Sigmoid colon (tissue), 6 donors: ENCODE measurements at regions not wholly inside any gene's neighbourhood (a gene's known extent, or its start where the extent isn't known, plus 50 kb on each side); places are given as distances from the start of the nearest gene placed in this dataset.

Experiments used
- DNase-seq: peaks from one replicate; pipeline ENCODE4 v3.0.0-alpha.2; 2019
- H3K27ac ChIP-seq, 4 donors: fragments of 200-600 bp; sonication (generic); one replicate each; pipeline ENCODE4 v1.5.1; 2016 to 2019; ENCODE audit warnings: mild to moderate bottlenecking in 1 of 4
- H3K27me3 ChIP-seq, 3 donors: fragments of 200-600 bp; sonication (generic); one replicate each; pipeline ENCODE4 v1.5.1; 2019; ENCODE audit warnings: mild to moderate bottlenecking in 1 of 3
- H3K36me3 ChIP-seq, 4 donors: fragments of 200-600 bp; sonication (generic); one replicate each; pipeline ENCODE4 v1.5.1; 2016 to 2019
- H3K4me1 ChIP-seq, 4 donors: fragments of 200-600 bp; sonication (generic); one replicate each; pipeline ENCODE4 v1.5.1; 2017 to 2019
- H3K4me3 ChIP-seq, 4 donors: fragments of 200-600 bp; sonication (generic); one replicate each; pipeline ENCODE4 v1.5.1; 2017 to 2019; ENCODE audit warnings: mild to moderate bottlenecking in 2 of 4, moderate library complexity in 1 of 4
- H3K9me3 ChIP-seq, 4 donors: fragments of 200-600 bp in 3 of 4; sonication (generic) in 3 of 4; one replicate each; pipeline versions ENCODE4 v1.5.1 to v1.6.1; 2013 to 2019
- CTCF ChIP-seq, 4 experiments: fragments of 450-650 bp in 3 of 4; fragments of 200-600 bp in 1 of 4; IDR thresholded peaks; one replicate each; pipeline ENCODE4 v1.5.1; 2016 to 2019; ENCODE audit warnings: antibody characterized with exemption in 4 of 4, mild to moderate bottlenecking in 3 of 4, moderate library complexity in 2 of 4
- EP300 ChIP-seq, 4 donors: sonication (generic); formaldehyde crosslinking; IDR thresholded peaks; one replicate each; pipeline ENCODE4 v1.6.1; 2017; ENCODE audit warnings: antibody characterized with exemption in 4 of 4
- POLR2A ChIP-seq, 2 donors: fragments of 450-650 bp; IDR thresholded peaks; one replicate each; pipeline ENCODE4 v1.6.1; 2016; ENCODE audit warnings: antibody characterized with exemption in 2 of 2, mild to moderate bottlenecking in 2 of 2, moderate library complexity in 2 of 2
- POLR2AphosphoS5 ChIP-seq, 4 donors: sonication (generic); formaldehyde crosslinking; IDR thresholded peaks; one replicate each; pipeline ENCODE4 v1.6.1; 2017; ENCODE audit warnings: antibody characterized with exemption in 4 of 4
- WGBS, 2 donors: extraction: QIAGEN DNeasy Blood & Tissue Kit; methylation state at CpG; one replicate each; pipeline ENCODE4 v1.1.7; 2013; 5-methylcytosine and 5-hydroxymethylcytosine counted together
- intact Hi-C: fragments of 100-400 bp; cut with DNase I; formaldehyde crosslinking; loops from one replicate; pipeline ENCODE4 v1.15.1; 2023
- donor health status: healthy with polysubstance abuse.
- donor health status: healthy.

DNA sequence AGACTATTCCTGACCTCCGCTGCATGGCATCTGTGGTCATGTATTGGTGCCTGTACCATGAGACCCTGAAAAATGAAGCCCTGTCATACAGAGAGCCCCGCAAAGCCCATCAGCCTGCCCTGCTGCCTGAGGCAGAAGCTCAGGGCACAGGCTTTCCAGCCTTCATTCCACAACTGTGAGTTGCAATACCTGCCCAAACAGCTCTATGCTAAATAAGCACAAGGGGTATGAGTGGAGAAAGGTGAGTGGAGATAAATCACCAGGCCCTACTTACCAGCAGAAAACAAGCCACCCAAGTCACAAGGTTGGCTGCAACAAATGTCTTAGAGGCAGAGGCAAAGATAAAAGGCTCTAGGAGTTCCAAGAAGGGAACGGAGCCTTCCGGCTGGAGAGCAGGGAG, 277.4 kb downstream of the TNS1 start:
- 94 to 97% methylated on average over 4 of the region's 4 CpGs for WGBS, 2 donors
- TF ChIP-seq POLR2AphosphoS5 (IDR thresholded peaks at IDR 0.05) = no peak
- no peak for TF ChIP-seq CTCF (IDR thresholded peaks at IDR 0.05)
- TF ChIP-seq EP300 (IDR thresholded peaks at IDR 0.05) = no peak
- TF ChIP-seq POLR2A (IDR thresholded peaks at IDR 0.05) = no peak
- Histone ChIP-seq H3K27me3 (no peaks in the 10 kb centered on the region), H3K9me3 (peaks cover 0 to 2% (median 0%) of the 10 kb centered on the region in 4 donors), H3K36me3 (peaks cover 0 to 13% (median 3%) of the 10 kb centered on the region in 4 donors), H3K4me1 (peaks cover 0 to 15% (median 13%) of the 10 kb centered on the region in 4 donors), H3K27ac (no peak overlapping the region), H3K4me3 (no peak overlapping the region)
- no peak for DNase-seq
- intact Hi-C loops = no loop called here

GRCh38 chr2:217724471-217724870, 278.3 kb downstream of the TNS1 start:
- intact Hi-C loops = no loop called here
- no peak for DNase-seq
- H3K9me3 ChIP-seq = peaks cover 0 to 2% (median 0%) of the 10 kb centered on the region in 4 donors
- H3K36me3 ChIP-seq = peaks cover 0 to 13% (median 3%) of the 10 kb centered on the region in 4 donors
- no peak overlapping the region for H3K4me3 ChIP-seq
- H3K4me1 ChIP-seq = peaks cover 0 to 6% (median 6%) of the 10 kb centered on the region in 4 donors
- TF ChIP-seq EP300 (IDR thresholded peaks at IDR 0.05) = no peak
- no peak for TF ChIP-seq POLR2A (IDR thresholded peaks at IDR 0.05)
- no peak for TF ChIP-seq CTCF (IDR thresholded peaks at IDR 0.05)
- TF ChIP-seq POLR2AphosphoS5 (IDR thresholded peaks at IDR 0.05) = no peak
- H3K27me3 ChIP-seq = no peaks in the 10 kb centered on the region
- H3K27ac ChIP-seq = no peak overlapping the region

GRCh38 chr2:217723981-217724380, 278.8 kb downstream of the TNS1 start:
- H3K4me3 ChIP-seq = no peak overlapping the region
- TF ChIP-seq EP300 (IDR thresholded peaks at IDR 0.05) = no peak
- TF ChIP-seq CTCF (IDR thresholded peaks at IDR 0.05) = no peak
- no peak for TF ChIP-seq POLR2AphosphoS5 (IDR thresholded peaks at IDR 0.05)
- TF ChIP-seq POLR2A (IDR thresholded peaks at IDR 0.05) = no peak
- intact Hi-C loops = no loop called here

GRCh38 chr2:217722883-217723472, 279.8 kb downstream of the TNS1 start:
- Histone ChIP-seq H3K4me3 (no peak overlapping the region), H3K4me1 (no peaks in the 10 kb centered on the region), H3K27me3 (no peaks in the 10 kb centered on the region), H3K9me3 (peaks cover 0 to 2% (median 0%) of the 10 kb centered on the region in 4 donors), H3K27ac (no peak overlapping the region), H3K36me3 (peaks cover 0 to 13% (median 3%) of the 10 kb centered on the region in 4 donors)
- no peak for DNase-seq
- WGBS, 2 donors = 83 to 86% methylated on average over 9 of the region's 9 CpGs
- TF ChIP-seq EP300 (IDR thresholded peaks at IDR 0.05) (no peak), POLR2AphosphoS5 (IDR thresholded peaks at IDR 0.05) (no peak), CTCF (IDR thresholded peaks at IDR 0.05) (no peak), POLR2A (IDR thresholded peaks at IDR 0.05) (no peak)
- intact Hi-C loops = no loop called here

More at GRCh38 chr2:217723981-217724380, 278.8 kb downstream of the TNS1 start:
- H3K36me3 ChIP-seq = peaks cover 0 to 13% (median 3%) of the 10 kb centered on the region in 4 donors
- 92 to 95% methylated on average over 9 of the region's 9 CpGs for WGBS, 2 donors
- no peak for DNase-seq
- peaks cover 0 to 2% (median 0%) of the 10 kb centered on the region in 4 donors for H3K9me3 ChIP-seq
- no peak overlapping the region for H3K27ac ChIP-seq
- H3K27me3 ChIP-seq = no peaks in the 10 kb centered on the region
- H3K4me1 ChIP-seq = peaks cover 0 to 1% (median under 1%) of the 10 kb centered on the region in 4 donors
